H1 (cell line): ENCODE measurements at regions not wholly inside any gene's neighbourhood (a gene's known extent, or its start where the extent isn't known, plus 50 kb on each side); places are given as distances from the start of the nearest gene placed in this dataset.

Source experiments
- ASH2L ChIP-seq: fragments of 200-600, 300-600 bp; sonication (generic); IDR thresholded peaks from one replicate; pipeline ENCODE4 v1.7.1; 2017; ENCODE audit warnings: low read length
- CHD7 ChIP-seq: fragments of 300-600 bp; sonication (generic); IDR thresholded peaks from 2 replicates; pipeline ENCODE4 v1.7.1; 2012; ENCODE audit warnings: low read length, moderate library complexity, mild to moderate bottlenecking, inconsistent platforms; ENCODE audit not compliant: insufficient replicate concordance
- POU5F1 ChIP-seq: IDR thresholded peaks from 2 replicates; pipeline ENCODE4 v1.6.1; 2011; ENCODE audit warnings: low read depth, mild to moderate bottlenecking, low read length, moderate library complexity

GRCh38 chr6:164303102-164303964 lies 888.8 kb downstream of the QKI start (continued):
- no peak for TF ChIP-seq CHD7
- no peak for TF ChIP-seq POU5F1
- no peak for TF ChIP-seq ASH2L
